Urinary bladder (tissue), 3 donors: ENCODE measurements at regions not wholly inside any gene's neighbourhood (a gene's known extent, or its start where the extent isn't known, plus 50 kb on each side); places are given as distances from the start of the nearest gene placed in this dataset.
"Not testable (repeated sequence)": the region's sequence is repeated elsewhere in the genome, so short reads cannot be mapped to it uniquely, and the experiment has no call there.

Experiments used
- DNase-seq: peaks from one replicate; pipeline ENCODE4 v3.0.0-alpha.2; 2015; ENCODE audit errors: extremely low spot score
- H3K27ac ChIP-seq: one replicate; pipeline ENCODE4 v1.5.1; 2013; ENCODE audit warnings: low read depth, mild to moderate bottlenecking, moderate library complexity
- H3K36me3 ChIP-seq: one replicate; pipeline ENCODE4 v1.6.1; 2013; ENCODE audit warnings: mild to moderate bottlenecking, moderate library complexity; ENCODE audit not compliant: insufficient read depth
- H3K4me1 ChIP-seq: one replicate; pipeline ENCODE4 v1.6.1; 2013; ENCODE audit warnings: mild to moderate bottlenecking, moderate library complexity; ENCODE audit not compliant: insufficient read depth
- H3K4me3 ChIP-seq: one replicate; pipeline ENCODE4 v1.5.1; 2013; ENCODE audit warnings: low read depth, low read length
- WGBS: extraction: QIAGEN DNeasy Blood & Tissue Kit; methylation state at CpG from one replicate; pipeline ENCODE4 v1.1.7; 2013; 5-methylcytosine and 5-hydroxymethylcytosine counted together
- donor health status: healthy with polysubstance abuse.
- donor health status: healthy.

- no peak for DNase-seq
- H3K4me1 ChIP-seq, result no peaks in the 10 kb centered on the region
- 86% methylated on average over 3 of the region's 3 CpGs for WGBS
- no peak overlapping the region for H3K4me3 ChIP-seq
- no peak overlapping the region for H3K27ac ChIP-seq
- H3K36me3 ChIP-seq, result no peaks in the 10 kb centered on the region
Measured at GRCh38 chr12:114032801-114033200, 66.7 kb upstream of the RBM19 start.

GRCh38 chr12:114030451-114030850, 64.3 kb upstream of the RBM19 start:
- H3K27ac ChIP-seq, result no peak overlapping the region
- 77% methylated on average over 4 of the region's 4 CpGs for whole genome bisulfite sequencing
- no peak overlapping the region for H3K4me3 ChIP-seq
- DNase-seq, result no peak
- no peaks in the 10 kb centered on the region for H3K36me3 ChIP-seq
- no peaks in the 10 kb centered on the region for H3K4me1 ChIP-seq

- Histone ChIP-seq H3K36me3 (no peaks in the 10 kb centered on the region), H3K4me1 (no peaks in the 10 kb centered on the region), H3K4me3 (no peak overlapping the region), H3K27ac (no peak overlapping the region)
- WGBS, result 91% methylated on average over 4 of the region's 4 CpGs
- no peak for DNase-seq
Measured at GRCh38 chr12:114026805-114027204, 60.7 kb upstream of the RBM19 start.

GRCh38 chr12:114025935-114026334, 59.8 kb upstream of the RBM19 start:
- H3K4me3 ChIP-seq, result no peak overlapping the region
- no peaks in the 10 kb centered on the region for H3K36me3 ChIP-seq
- DNase-seq, result no peak
- H3K27ac ChIP-seq, result no peak overlapping the region
- H3K4me1 ChIP-seq, result no peaks in the 10 kb centered on the region
- WGBS, result 24% methylated on average over 3 of the region's 3 CpGs

GRCh38 chr12:114022081-114022480, 56.0 kb upstream of the RBM19 start:
- 84% methylated on average over 5 of the region's 5 CpGs for WGBS
- H3K4me1 ChIP-seq, H3K27ac ChIP-seq, H3K4me3 ChIP-seq, DNase-seq, H3K36me3 ChIP-seq: not testable (repeated sequence)

- Histone ChIP-seq H3K4me1 (no peaks in the 10 kb centered on the region), H3K4me3 (no peak overlapping the region), H3K36me3 (no peaks in the 10 kb centered on the region), H3K27ac (no peak overlapping the region)
- 13% methylated on average over 1 of the region's 1 CpG for WGBS
- DNase-seq, result no peak
Measured at GRCh38 chr12:114018669-114019068, 52.5 kb upstream of the RBM19 start.
